GM12878 (cell line): ENCODE measurements at regions not wholly inside any gene's neighbourhood (a gene's known extent, or its start where the extent isn't known, plus 50 kb on each side); places are given as distances from the start of the nearest gene placed in this dataset.
"Not testable (repeated sequence)": the region's sequence is repeated elsewhere in the genome, so short reads cannot be mapped to it uniquely, and the experiment has no call there.

Experiments used
- ATAC-seq: fragments of 200-7000 bp; cut with Tn5 transposase; 3 replicates; pipeline ENCODE4 v1.9.1; 2020; ENCODE audit warnings: mild to moderate bottlenecking, moderate library complexity
- BruUV-seq: library from RNA; stranded (reverse); fragments of 400-500 nt; replicated peaks from 2 replicates; lab custom pipeline; 2021; lab: Mats Ljungman, UMichigan
- CTCF ChIA-PET: fragments of 300-600 bp; sonication (Branson Sonifier 250); formaldehyde crosslinking; extraction: SDS; loops from one replicate; lab custom pipeline; 2021; ENCODE audit warnings: inconsistent platforms; lab: Yijun Ruan, JAX
- POLR2A ChIA-PET: fragments of 350-600 bp; formaldehyde crosslinking; extraction: SDS; loops from one replicate; lab custom pipeline; 2021; ENCODE audit warnings: inconsistent platforms; lab: Charles Lee
- RAD21 ChIA-PET: fragments of 300-600 bp; sonication (Branson Sonifier 250); formaldehyde crosslinking; loops from one replicate; lab custom pipeline; 2023; ENCODE audit warnings: antibody characterized with exemption; ENCODE audit not compliant: unreplicated experiment; lab: Charles Lee
- SMC1A ChIA-PET: fragments of 300-600 bp; sonication (Branson Sonifier 250); formaldehyde crosslinking; loops from one replicate; lab custom pipeline; 2023; ENCODE audit not compliant: unreplicated experiment, uncharacterized antibody; lab: Charles Lee
- DNase-seq: peaks from one replicate; pipeline ENCODE4 v3.0.0-alpha.2; 2011; ENCODE audit warnings: low read depth, low spot score
- FAIRE-seq: peaks from 3 replicates; lab custom pipeline; 2011; peaks lifted over from hg19 to GRCh38; lab: Jason Lieb, UNC
- H2AFZ ChIP-seq: 2 replicates; pipeline ENCODE4 v1.6.0; 2011; ENCODE audit warnings: low read depth, low read length, control low read depth; ENCODE audit not compliant: control insufficient read depth
- H3K27ac ChIP-seq: 2 replicates; pipeline ENCODE4 v1.5.1; 2011; ENCODE audit warnings: control low read depth; ENCODE audit not compliant: control insufficient read depth, insufficient read depth
- H3K27me3 ChIP-seq, 2 experiments: replicated peaks in 1 of 2; 2 replicates each; pipeline versions ENCODE4 v1.6.0 to v1.6.1; 2011; ENCODE audit warnings: low read length in 1 of 2; ENCODE audit not compliant: control insufficient read depth in 2 of 2, insufficient read depth in 2 of 2
- H3K36me3 ChIP-seq, 2 experiments: 2 replicates each; pipeline ENCODE4 v1.5.1; 2011; ENCODE audit warnings: low read length in 1 of 2; ENCODE audit not compliant: control insufficient read depth in 2 of 2, insufficient read depth in 2 of 2
- H3K4me1 ChIP-seq: 2 replicates; pipeline ENCODE4 v1.6.1; 2011; ENCODE audit warnings: mild to moderate bottlenecking, low read length, moderate library complexity, mixed read lengths; ENCODE audit not compliant: control insufficient read depth, insufficient read depth
- H3K4me2 ChIP-seq: 2 replicates; pipeline ENCODE4 v1.6.0; 2011; ENCODE audit warnings: control low read depth; ENCODE audit not compliant: control insufficient read depth, insufficient read depth
- H3K4me3 ChIP-seq: fragments of 200-600 bp; sonication (generic); 2 replicates; pipeline ENCODE4 v1.5.1; 2016
- H3K79me2 ChIP-seq: 2 replicates; pipeline ENCODE4 v1.6.0; 2011; ENCODE audit warnings: low read length; ENCODE audit not compliant: control insufficient read depth, insufficient read depth
- H3K9ac ChIP-seq: 2 replicates; pipeline ENCODE4 v1.8.0; 2011; ENCODE audit warnings: low read length, control low read depth, mixed read lengths; ENCODE audit not compliant: control insufficient read depth, insufficient read depth
- H3K9me3 ChIP-seq: replicated peaks from 3 replicates; pipeline ENCODE4 v1.5.1; 2011; ENCODE audit warnings: mild to moderate bottlenecking, low read length; ENCODE audit not compliant: control insufficient read depth, insufficient read depth
- H4K20me1 ChIP-seq: 2 replicates; pipeline ENCODE4 v1.6.0; 2011; ENCODE audit not compliant: control insufficient read depth, insufficient read depth
- CBX5 ChIP-seq: sonication (generic); IDR thresholded peaks from 2 replicates; pipeline ENCODE4 v1.6.1; 2016; ENCODE audit warnings: low read depth, moderate library complexity, mild to moderate bottlenecking, inconsistent platforms
- RAD21 ChIP-seq: IDR thresholded peaks from 2 replicates; pipeline ENCODE4 v1.6.1; 2011; ENCODE audit warnings: mild to moderate bottlenecking, low read depth, low read length, moderate library complexity; ENCODE audit not compliant: insufficient read depth
- WGBS: methylation state at CpG from one replicate; pipeline ENCODE4 v1.1.6; 2016; ENCODE audit warnings: low lambda C conversion rate; ENCODE audit not compliant: insufficient replicate concordance, insufficient coverage; ENCODE audit errors: missing lambda C conversion rate; 5-methylcytosine and 5-hydroxymethylcytosine counted together
- in situ Hi-C: fragments of 300-500 bp; cut with MboI; formaldehyde crosslinking; loops from 9 replicates; pipeline ENCODE4 v1.14.3; 2018; ENCODE audit warnings: mixed read lengths
- intact Hi-C: fragments of 100-400 bp; cut with micrococcal nuclease; formaldehyde crosslinking; loops from one replicate; pipeline ENCODE4 v1.14.2; 2022; ENCODE audit not compliant: unreplicated experiment
- TF ChIP-seq, protein P1 (sequence below), 3 experiments: IDR thresholded peaks in 2 of 3; conservative IDR thresholded peaks in 1 of 3; 2 replicates each; pipeline ENCODE4 v1.5.1; 2011; ENCODE audit warnings: low read depth in 3 of 3, low read length in 3 of 3, mild to moderate bottlenecking in 3 of 3, control low read depth in 2 of 3, moderate library complexity in 2 of 3, inconsistent platforms in 1 of 3, mixed read lengths in 1 of 3; ENCODE audit not compliant: control insufficient read depth in 2 of 3, insufficient read depth in 1 of 3; ENCODE audit errors: extremely low read depth in 1 of 3

DNA sequence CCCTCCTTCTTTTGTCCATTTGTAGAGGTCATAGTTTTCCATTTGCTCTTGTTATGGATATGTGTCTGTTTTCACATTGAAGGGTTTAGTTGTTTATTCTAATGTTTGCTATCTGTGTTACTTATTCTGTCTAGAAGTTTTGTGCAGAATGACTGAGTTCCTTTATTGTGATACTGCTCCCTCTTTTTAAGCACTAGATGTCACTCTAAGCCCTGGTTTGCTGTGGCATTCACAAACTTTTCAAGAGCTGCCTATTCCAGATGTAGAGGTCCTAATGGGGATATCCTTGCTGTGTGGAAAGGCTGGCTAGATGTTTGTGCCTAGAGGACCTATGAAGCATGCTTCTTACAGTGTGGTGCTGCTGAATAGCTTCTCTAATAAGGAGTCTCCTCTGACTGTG, 338.6 kb downstream of the SPIN4 start:
- POLR2A ChIA-PET, result no interaction called here
- Histone ChIP-seq H2AFZ (no peak overlapping the region), H3K4me2 (no peak overlapping the region), H3K4me3 (no peak overlapping the region), H3K4me1 (no peaks in the 10 kb centered on the region), H3K79me2 (no peaks in the 10 kb centered on the region), H3K27me3 (no peaks in the 10 kb centered on the region), H3K9me3 (no peaks in the 10 kb centered on the region), H4K20me1 (no peaks in the 10 kb centered on the region), H3K27ac (no peak overlapping the region), H3K36me3 (no peaks in the 10 kb centered on the region), H3K9ac (no peak overlapping the region)
- TF ChIP-seq, protein P1, sequence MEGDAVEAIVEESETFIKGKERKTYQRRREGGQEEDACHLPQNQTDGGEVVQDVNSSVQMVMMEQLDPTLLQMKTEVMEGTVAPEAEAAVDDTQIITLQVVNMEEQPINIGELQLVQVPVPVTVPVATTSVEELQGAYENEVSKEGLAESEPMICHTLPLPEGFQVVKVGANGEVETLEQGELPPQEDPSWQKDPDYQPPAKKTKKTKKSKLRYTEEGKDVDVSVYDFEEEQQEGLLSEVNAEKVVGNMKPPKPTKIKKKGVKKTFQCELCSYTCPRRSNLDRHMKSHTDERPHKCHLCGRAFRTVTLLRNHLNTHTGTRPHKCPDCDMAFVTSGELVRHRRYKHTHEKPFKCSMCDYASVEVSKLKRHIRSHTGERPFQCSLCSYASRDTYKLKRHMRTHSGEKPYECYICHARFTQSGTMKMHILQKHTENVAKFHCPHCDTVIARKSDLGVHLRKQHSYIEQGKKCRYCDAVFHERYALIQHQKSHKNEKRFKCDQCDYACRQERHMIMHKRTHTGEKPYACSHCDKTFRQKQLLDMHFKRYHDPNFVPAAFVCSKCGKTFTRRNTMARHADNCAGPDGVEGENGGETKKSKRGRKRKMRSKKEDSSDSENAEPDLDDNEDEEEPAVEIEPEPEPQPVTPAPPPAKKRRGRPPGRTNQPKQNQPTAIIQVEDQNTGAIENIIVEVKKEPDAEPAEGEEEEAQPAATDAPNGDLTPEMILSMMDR (IDR thresholded peaks at IDR 0.05 in 2 of 3, conservative IDR thresholded peaks at IDR 0.05 in 1 of 3; ENCODE audit: control insufficient read depth in 2 of 3, extremely low read depth in 1 of 3, insufficient read depth in 1 of 3, low read depth in 3 of 3, low read length in 3 of 3), result peak in 1 of 3 experiments; percentile 36; a peak in 2 of 6 replicates
- TF ChIP-seq CBX5, result no peak
- TF ChIP-seq RAD21, result peak; percentile 63
- ATAC-seq (peak; percentile 70), FAIRE-seq (no peak), DNase-seq (no peak)
- in situ Hi-C loops, result no loop called here
- CTCF ChIA-PET, result interaction anchor here (0.6 to 1.4 kb wide), 5 partner anchors 20 to 1187 kb away, joined by 3 to 6 read pairs (median 3); no protein-coding TSS in a partner anchor
- RAD21 ChIA-PET, result interaction anchor here (1.1 to 1.7 kb wide), 3 partner anchors 115 to 492 kb away, joined by 3 to 5 read pairs (median 3); no protein-coding TSS in a partner anchor
- no TSS peak for BruUV-seq
- SMC1A ChIA-PET, result interaction anchor here (0.8 to 1.3 kb wide), 3 partner anchors 37 to 262 kb away, joined by 3 to 7 read pairs (median 5); no protein-coding TSS in a partner anchor
- intact Hi-C loops, result no loop called here

DNA sequence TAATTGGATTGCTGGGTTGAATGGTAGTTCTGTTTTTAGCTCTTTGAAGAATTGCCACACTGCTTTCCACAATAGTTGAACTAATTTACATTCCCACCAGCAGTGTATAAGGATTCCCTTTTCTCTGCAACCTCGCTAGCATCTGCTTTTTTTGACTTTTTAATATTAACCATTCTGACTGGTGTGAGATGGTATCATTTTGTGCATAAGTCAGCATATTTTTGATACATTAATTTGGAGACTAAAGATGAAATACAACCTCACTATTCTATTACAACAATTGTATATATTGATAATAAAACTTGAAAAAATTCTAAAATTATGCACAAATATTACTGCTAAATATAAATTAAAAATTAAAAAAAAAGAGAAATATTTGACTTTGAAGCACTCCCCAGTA, 350.9 kb downstream of the SPIN4 start:
- H3K4me2 ChIP-seq, ATAC-seq, intact Hi-C loops, SMC1A ChIA-PET, DNase-seq, H3K27ac ChIP-seq, H2AFZ ChIP-seq, POLR2A ChIA-PET, H3K9ac ChIP-seq, CTCF ChIA-PET, BruUV-seq, H3K27me3 ChIP-seq, in situ Hi-C loops, H4K20me1 ChIP-seq, H3K9me3 ChIP-seq, H3K4me1 ChIP-seq, RAD21 ChIA-PET, H3K79me2 ChIP-seq, FAIRE-seq, H3K4me3 ChIP-seq, H3K36me3 ChIP-seq: not testable (repeated sequence)
- 0% methylated on average over 1 of the region's 1 CpG for WGBS
